Cardiac fibroblast (primary cell): ENCODE measurements at regions not wholly inside any gene's neighbourhood (a gene's known extent, or its start where the extent isn't known, plus 50 kb on each side); places are given as distances from the start of the nearest gene placed in this dataset.

Experiments used
- DNase-seq, 2 donors: peaks; one replicate each; pipeline versions ENCODE4 v3.0.0 to v3.0.0-alpha.2; 2010; ENCODE audit warnings: low read depth in 2 of 2
- H3K4me3 ChIP-seq, 2 donors: replicated peaks in 1 of 2; 1 replicate in 1 of 2; 2 replicates in 1 of 2; pipeline ENCODE4 v1.5.1; 2011; ENCODE audit warnings: low read depth in 2 of 2, low read length in 2 of 2, mild to moderate bottlenecking in 2 of 2, moderate library complexity in 1 of 2
- TF ChIP-seq, protein P1 (sequence below): IDR thresholded peaks from one replicate; pipeline ENCODE4 v1.5.1; 2011; ENCODE audit warnings: low read depth, mild to moderate bottlenecking, low read length, inconsistent platforms

DNA sequence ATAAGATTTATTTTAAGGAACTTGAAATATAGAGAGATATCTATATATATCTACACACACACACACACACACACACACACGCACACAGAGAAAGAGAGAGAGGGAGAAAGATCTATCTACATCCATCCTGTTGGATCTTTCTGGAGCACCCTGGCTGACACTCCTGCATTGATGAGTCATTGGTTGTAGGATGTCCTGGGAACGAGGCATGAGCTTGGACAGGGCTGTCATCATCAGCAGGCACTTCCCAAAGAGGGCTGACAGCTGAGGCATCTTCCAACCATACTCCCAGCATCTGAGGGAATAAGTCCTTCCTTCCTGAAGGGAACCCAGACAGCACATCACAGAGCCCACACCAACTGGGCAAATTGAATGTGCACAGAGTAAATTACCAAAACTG is 99.1 kb upstream of the ERG start:
- TF ChIP-seq, protein P1, sequence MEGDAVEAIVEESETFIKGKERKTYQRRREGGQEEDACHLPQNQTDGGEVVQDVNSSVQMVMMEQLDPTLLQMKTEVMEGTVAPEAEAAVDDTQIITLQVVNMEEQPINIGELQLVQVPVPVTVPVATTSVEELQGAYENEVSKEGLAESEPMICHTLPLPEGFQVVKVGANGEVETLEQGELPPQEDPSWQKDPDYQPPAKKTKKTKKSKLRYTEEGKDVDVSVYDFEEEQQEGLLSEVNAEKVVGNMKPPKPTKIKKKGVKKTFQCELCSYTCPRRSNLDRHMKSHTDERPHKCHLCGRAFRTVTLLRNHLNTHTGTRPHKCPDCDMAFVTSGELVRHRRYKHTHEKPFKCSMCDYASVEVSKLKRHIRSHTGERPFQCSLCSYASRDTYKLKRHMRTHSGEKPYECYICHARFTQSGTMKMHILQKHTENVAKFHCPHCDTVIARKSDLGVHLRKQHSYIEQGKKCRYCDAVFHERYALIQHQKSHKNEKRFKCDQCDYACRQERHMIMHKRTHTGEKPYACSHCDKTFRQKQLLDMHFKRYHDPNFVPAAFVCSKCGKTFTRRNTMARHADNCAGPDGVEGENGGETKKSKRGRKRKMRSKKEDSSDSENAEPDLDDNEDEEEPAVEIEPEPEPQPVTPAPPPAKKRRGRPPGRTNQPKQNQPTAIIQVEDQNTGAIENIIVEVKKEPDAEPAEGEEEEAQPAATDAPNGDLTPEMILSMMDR = no peak
- DNase-seq = no peak
- H3K4me3 ChIP-seq = no peak overlapping the region

DNA sequence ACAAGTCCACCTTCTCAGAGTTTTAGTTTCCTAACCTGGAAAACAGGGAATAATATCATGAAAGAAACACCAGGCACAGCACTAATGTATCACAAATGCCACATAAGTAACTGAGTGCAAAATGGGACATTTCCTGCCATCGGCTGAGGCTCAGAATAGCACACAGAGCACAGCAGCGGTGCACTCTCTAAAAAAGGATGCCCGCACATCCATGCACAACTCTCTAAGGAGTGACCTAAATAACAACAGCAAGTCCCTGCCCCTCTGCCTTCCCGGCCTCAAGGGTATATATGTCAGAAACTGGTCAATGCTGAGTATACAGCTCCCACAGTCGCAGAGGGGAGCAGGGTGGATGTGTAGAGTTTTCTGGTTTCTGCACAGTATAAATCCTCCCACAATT is 100.1 kb upstream of the ERG start:
- no peak overlapping the region for H3K4me3 ChIP-seq
- TF ChIP-seq, protein P1 = no peak
- no peak for DNase-seq

DNA sequence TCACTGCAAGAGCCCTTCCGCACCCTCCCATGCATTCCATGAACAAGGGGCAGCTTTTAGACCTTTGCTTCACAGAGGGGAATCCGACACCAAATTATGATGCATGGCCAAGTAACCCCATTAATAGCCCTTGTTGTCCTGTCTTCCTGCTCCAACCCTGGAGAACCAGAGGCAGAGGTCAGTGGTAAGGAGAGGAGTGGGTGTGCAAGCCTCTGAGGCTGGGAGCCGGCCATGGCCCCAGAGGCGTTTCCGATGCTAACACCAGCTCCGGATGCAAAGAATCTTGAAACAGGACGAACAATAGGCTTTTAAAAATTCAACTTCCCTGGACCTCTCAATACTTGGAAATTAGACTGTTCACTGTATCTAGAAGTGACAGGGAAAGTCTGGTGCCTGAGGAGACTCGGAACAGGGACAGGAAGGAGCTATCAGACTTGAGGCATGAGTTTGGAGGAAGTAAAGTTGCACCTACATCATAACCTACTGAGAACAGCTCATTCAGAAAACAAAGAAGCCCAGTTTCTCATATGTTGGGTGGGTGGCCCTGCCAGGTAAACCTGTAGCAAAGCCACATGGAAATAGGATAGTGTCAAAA is 101.2 kb upstream of the ERG start:
- no peak overlapping the region for H3K4me3 ChIP-seq
- no peak for DNase-seq
- TF ChIP-seq, protein P1 = no peak

DNA sequence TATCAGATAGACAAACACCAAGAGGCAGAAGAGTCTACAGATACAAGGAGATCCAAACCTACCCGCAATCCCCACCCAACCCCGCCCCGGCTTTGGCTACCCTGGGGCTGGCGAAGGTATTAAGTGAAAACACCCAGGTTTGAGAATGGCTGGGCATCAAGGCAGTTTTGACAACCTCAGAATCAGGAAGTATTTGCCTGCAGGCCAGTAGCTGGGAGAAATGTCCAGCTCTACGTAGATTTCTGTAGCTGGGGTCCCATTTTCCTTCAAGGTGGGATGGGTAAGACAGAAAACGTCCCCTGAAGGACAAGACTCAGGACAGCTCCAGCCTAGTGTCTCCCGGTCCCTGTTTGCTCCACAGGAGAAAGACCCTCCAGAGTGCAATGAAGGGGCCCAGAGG is 101.8 kb upstream of the ERG start:
- H3K4me3 ChIP-seq = no peak overlapping the region
- TF ChIP-seq, protein P1 = no peak
- DNase-seq = no peak

DNA sequence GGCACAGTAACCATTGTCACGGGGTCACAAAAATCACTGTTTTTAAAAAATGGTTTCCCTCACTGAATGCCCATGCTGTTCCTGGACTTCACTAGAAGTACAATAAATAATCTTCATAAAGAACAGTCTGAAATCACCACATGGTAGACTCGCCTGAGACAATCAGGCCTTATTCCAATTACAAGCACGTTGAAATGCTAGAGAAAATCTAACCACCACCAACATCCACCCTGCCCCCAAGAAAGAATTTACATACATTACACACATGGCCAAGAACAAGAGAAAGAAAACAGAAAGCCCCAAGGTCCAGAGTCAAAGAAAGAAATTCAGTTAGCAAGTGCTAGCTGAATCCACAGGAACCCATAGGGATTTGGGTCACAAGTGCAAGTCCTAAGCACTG is 107.0 kb upstream of the ERG start:
- DNase-seq = no peak

DNA sequence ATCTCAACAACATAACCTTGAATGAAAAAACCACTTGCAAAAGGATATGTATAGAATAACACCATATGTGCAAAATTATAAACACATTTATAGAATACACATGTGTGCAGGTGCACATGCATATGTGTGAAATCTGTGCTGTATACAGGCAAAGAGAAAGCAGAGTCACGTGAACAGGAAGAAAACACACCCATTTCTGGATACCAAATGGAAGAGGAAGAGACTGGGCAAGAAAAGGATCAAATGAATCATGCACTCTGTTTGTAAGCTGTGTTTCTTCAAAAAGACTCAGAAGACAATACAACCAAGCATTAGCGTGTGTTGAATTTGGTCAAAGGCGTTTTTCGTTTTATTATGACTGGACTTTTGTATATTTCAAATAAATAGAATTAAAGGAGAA is 111.3 kb upstream of the ERG start:
- DNase-seq = no peak

More for the DNA sequence above, 107.0 kb upstream of the ERG start:
- TF ChIP-seq, protein P1 = no peak
- H3K4me3 ChIP-seq = no peak overlapping the region

More for the DNA sequence above, 111.3 kb upstream of the ERG start:
- TF ChIP-seq, protein P1 = no peak
- H3K4me3 ChIP-seq = no peak overlapping the region
